ENCODE measurements at regions not wholly inside any gene's neighbourhood (a gene's known extent, or its start where the extent isn't known, plus 50 kb on each side); places are given as distances from the start of the nearest gene placed in this dataset.

DNA sequence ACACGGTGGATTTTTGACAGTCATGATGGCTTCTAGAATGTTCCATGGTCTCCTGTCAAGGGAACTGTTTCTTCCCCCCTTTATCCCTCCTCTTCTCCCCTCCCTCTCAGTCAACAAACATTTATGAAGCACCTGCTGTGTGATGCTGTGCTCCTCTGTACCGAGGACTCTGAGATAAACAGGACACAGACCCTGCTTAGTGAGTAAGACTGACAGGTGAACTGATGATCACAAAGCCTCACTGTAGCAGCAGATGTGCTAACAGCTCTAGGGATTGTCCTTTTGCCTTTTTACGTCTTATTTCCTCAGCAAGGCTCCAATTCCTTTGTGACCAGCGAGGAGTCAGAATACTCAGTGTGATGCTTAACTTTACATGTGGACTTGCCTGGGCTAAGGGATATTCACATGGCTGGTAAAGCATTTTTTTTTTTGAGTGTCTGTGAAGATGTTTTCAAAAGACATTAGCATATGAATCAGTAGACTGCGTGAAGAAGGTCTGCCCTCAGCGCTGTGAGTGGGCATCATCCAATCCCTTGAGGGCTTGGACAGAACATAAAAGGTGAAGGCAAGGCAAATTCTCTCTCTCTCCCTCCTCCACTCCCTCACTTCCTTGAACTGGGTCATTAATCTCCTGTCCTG, 170.1 kb downstream of the ADRA2A start:
- TF ChIP-seq, protein P1, sequence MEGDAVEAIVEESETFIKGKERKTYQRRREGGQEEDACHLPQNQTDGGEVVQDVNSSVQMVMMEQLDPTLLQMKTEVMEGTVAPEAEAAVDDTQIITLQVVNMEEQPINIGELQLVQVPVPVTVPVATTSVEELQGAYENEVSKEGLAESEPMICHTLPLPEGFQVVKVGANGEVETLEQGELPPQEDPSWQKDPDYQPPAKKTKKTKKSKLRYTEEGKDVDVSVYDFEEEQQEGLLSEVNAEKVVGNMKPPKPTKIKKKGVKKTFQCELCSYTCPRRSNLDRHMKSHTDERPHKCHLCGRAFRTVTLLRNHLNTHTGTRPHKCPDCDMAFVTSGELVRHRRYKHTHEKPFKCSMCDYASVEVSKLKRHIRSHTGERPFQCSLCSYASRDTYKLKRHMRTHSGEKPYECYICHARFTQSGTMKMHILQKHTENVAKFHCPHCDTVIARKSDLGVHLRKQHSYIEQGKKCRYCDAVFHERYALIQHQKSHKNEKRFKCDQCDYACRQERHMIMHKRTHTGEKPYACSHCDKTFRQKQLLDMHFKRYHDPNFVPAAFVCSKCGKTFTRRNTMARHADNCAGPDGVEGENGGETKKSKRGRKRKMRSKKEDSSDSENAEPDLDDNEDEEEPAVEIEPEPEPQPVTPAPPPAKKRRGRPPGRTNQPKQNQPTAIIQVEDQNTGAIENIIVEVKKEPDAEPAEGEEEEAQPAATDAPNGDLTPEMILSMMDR (IDR thresholded peaks at IDR 0.05): no peak
- no peak for TF ChIP-seq POLR2AphosphoS5 (IDR thresholded peaks at IDR 0.05)
- no peak for TF ChIP-seq EP300 (IDR thresholded peaks at IDR 0.05)
- TF ChIP-seq POLR2A (IDR thresholded peaks at IDR 0.05): no peak
- no peaks in the 10 kb centered on the region for H3K27me3 ChIP-seq
- peaks cover 0 to 5% (median 0%) of the 10 kb centered on the region in 4 donors for H3K4me1 ChIP-seq
- intact Hi-C loops (cut with DNase I): no loop called here
- H3K36me3 ChIP-seq: no peaks in the 10 kb centered on the region
- H3K27ac ChIP-seq: no peak overlapping the region
- WGBS, 2 donors: 66 to 67% methylated on average over 6 of the region's 6 CpGs
- H3K4me3 ChIP-seq: no peak overlapping the region
- no peaks in the 10 kb centered on the region for H3K9me3 ChIP-seq
- DNase-seq: no peak

DNA sequence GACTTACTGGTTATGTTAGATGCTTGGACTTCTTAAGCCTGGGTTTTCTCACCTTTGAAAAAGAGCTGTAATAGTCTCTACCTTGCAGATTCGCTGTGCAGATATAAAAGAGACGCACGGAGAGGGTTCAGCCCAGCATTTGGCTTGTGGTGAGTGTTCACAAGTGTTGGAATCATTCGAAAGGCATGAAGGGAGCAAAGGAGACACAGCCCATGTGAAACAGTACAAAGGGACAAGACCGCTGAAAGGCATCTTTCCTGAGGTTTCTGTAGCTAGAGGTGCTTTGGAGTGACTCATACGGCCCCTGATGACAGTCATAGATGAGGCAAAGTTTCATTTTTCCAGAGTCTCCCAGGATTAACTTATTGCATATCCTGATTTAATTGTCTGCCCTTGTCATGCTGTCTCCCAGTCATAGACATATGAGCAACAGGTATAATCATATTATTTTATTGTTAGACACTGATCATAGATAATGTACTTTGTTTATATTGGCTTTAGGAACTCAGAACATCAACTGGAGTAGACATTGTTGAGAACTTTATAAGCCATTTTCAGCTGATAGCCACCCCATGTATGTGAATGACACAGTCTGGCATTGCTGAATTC, 171.1 kb downstream of the ADRA2A start:
- intact Hi-C loops (cut with DNase I): no loop called here
- TF ChIP-seq EP300 (IDR thresholded peaks at IDR 0.05) (no peak), POLR2AphosphoS5 (IDR thresholded peaks at IDR 0.05) (no peak), POLR2A (IDR thresholded peaks at IDR 0.05) (no peak)
- TF ChIP-seq, protein P1 (IDR thresholded peaks at IDR 0.05): no peak
- Histone ChIP-seq H3K27ac (no peak overlapping the region), H3K4me3 (no peak overlapping the region), H3K36me3 (no peaks in the 10 kb centered on the region), H3K4me1 (peaks cover 0 to 5% (median 0%) of the 10 kb centered on the region in 4 donors), H3K9me3 (no peaks in the 10 kb centered on the region), H3K27me3 (no peaks in the 10 kb centered on the region)
- DNase-seq: no peak
- 88 to 90% methylated on average over 6 of the region's 6 CpGs for WGBS, 2 donors

DNA sequence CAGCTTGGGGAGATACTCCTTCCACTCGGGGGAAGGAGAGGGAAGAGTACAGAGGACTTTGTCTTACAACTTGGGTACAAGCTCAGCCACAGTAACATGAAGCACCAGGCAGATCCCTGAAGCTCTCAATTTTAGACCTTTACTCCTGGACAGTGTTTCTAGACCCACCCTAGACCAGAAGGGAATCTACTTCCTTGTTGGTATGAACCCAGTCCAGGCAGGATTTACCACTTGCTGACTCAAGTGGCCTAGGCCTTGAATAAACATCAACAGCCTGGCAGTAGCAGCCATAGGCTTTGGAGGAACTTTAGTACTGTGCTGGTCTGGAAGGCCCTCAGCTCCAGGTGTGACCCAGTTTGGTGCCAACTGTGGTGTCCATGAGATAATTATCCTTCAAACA, 173.1 kb downstream of the ADRA2A start:
- H3K4me3 ChIP-seq: no peak overlapping the region
- peaks cover 0 to 5% (median 0%) of the 10 kb centered on the region in 4 donors for H3K4me1 ChIP-seq
- WGBS, 2 donors: 65 to 73% methylated on average over 1 of the region's 1 CpG
- H3K9me3 ChIP-seq: no peaks in the 10 kb centered on the region
- H3K36me3 ChIP-seq: no peaks in the 10 kb centered on the region
- intact Hi-C loops (cut with DNase I): no loop called here
- no peak overlapping the region for H3K27ac ChIP-seq
- no peak for TF ChIP-seq POLR2AphosphoS5 (IDR thresholded peaks at IDR 0.05)
- no peak for TF ChIP-seq POLR2A (IDR thresholded peaks at IDR 0.05)
- TF ChIP-seq EP300 (IDR thresholded peaks at IDR 0.05): no peak
- TF ChIP-seq, protein P1 (IDR thresholded peaks at IDR 0.05): no peak
- no peak for DNase-seq
- H3K27me3 ChIP-seq: no peaks in the 10 kb centered on the region

DNA sequence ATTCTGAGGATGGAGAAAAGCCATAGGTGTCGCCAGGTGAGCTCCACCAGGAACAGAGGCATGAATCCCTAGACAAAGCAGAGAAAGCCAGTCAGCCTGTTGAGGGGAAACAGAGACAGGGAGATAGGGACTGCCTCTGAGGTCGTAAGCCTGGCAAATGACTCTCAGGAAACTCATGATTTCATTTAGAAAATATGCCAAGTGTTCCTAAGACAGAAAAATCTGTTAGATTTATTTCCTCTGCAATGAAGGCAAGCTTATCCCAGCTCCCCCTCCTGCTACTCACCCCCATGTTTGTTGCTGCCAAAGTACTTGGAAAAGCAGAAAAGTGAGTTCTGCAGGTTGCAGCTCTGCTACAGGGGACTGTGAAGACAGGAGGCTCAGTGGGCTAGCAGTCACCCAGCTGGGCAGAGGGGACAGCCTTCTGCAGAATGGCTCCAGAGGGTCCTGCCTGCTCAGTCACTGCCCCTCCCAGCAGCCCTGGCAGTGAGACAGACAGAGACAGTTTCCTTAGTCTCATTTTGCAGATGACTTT, 184.3 kb downstream of the ADRA2A start:
- peaks cover 0 to 18% (median 5%) of the 10 kb centered on the region in 4 donors for H3K4me1 ChIP-seq
- H3K27me3 ChIP-seq: no peaks in the 10 kb centered on the region
- no peaks in the 10 kb centered on the region for H3K9me3 ChIP-seq
- H3K36me3 ChIP-seq: no peaks in the 10 kb centered on the region
- no peak for DNase-seq
- intact Hi-C loops (cut with DNase I): no loop called here
- H3K27ac ChIP-seq: no peak overlapping the region
- TF ChIP-seq POLR2AphosphoS5 (IDR thresholded peaks at IDR 0.05): no peak
- WGBS, 2 donors: 56 to 64% methylated on average over 2 of the region's 2 CpGs
- no peak overlapping the region for H3K4me3 ChIP-seq

DNA sequence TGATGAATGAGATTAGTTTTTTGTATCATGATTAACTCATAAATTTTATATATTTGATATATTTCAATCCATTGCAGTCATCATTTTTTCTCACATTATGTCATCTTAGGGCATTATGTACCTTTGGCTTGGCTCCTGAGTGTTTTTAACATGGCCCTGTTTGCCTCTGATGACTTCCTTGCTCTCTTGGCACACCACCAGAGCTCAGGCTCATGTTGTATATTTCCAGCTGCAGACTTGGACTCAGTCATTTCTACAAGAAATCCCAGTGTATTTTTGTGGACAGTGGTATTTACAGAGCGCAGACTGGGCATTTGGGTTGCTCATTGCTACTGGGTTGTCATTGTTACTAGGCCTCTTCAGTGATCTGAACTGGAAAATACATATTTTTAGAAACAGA, 188.5 kb downstream of the ADRA2A start:
- DNase-seq: no peak
- WGBS, 2 donors: 75 to 90% methylated on average over 1 of the region's 1 CpG
- H3K4me1 ChIP-seq: peaks cover 0 to 18% (median 5%) of the 10 kb centered on the region in 4 donors
- no peak overlapping the region for H3K4me3 ChIP-seq
- H3K36me3 ChIP-seq: no peaks in the 10 kb centered on the region
- TF ChIP-seq POLR2AphosphoS5 (IDR thresholded peaks at IDR 0.05) (no peak), POLR2A (IDR thresholded peaks at IDR 0.05) (no peak), EP300 (IDR thresholded peaks at IDR 0.05) (no peak)
- TF ChIP-seq, protein P1 (IDR thresholded peaks at IDR 0.05): no peak
- no peaks in the 10 kb centered on the region for H3K27me3 ChIP-seq
- no peak overlapping the region for H3K27ac ChIP-seq
- no peaks in the 10 kb centered on the region for H3K9me3 ChIP-seq
- intact Hi-C loops (cut with DNase I): no loop called here

Data from sigmoid colon (tissue), 6 donors.